ENCODE measurements at regions not wholly inside any gene's neighbourhood (a gene's known extent, or its start where the extent isn't known, plus 50 kb on each side); places are given as distances from the start of the nearest gene placed in this dataset.

DNA sequence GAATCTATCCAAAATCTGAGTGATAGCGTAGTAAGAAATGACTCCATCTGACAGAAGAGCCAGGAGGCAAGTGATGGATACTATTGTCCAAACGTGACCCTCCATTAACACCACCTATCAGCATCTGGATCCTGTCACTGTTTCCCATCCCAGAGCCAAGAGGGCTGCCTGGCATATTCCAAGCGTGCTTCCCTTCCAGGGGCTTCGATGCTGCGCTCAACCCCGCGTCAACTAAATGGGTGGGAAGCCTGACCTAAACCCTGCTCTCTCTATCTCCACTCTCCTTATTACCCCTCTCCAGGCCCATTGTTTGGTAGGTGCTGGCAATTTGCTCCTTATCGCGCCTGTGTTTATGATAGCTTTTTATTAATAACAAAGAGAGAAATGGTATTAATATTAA lies 83.2 kb downstream of the NR2F2 start:
- DNase-seq (ENCODE audit: low spot score) = no peak
- in situ Hi-C loops (cut with HindIII; ENCODE audit: low sequenced_read_pairs) = no loop called here

GRCh38 chr15:96414875-96415274 lies 84.4 kb downstream of the NR2F2 start:
- DNase-seq (ENCODE audit: low spot score) = no peak
- in situ Hi-C loops (cut with HindIII; ENCODE audit: low sequenced_read_pairs) = no loop called here

DNA sequence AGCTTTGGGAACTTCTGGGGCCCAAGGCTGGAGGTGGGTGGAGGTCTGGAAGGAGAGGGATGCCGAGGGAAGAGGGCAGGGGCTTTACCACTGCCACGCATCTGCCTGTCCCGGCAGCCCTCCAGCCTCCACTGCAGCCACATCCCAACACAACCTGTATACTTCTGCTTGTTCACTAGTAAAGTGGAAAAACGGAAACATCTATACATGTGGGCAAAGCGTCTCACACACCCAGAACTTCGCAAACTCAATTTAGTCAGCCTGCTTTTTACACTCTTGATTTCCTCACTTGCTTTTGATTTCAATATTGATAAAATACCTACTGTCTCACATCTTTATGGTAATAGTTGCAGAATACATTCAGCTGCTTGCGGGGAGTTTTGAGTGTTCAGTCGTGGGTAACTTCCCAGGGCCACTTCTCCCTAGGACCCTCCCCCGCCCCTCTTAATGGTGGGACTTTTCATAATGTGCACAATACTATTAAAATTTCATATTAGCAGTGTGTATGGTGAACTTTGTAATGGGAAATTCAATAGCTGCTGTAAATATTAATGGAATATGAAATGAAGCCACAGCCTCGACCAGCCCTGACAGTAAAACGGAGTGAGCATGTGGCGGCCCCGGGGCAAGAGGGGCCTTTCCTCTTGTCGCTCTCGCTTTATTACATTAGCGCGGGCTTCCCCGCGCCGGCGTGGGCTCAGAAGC lies 85.2 kb downstream of the NR2F2 start:
- in situ Hi-C loops (cut with HindIII; ENCODE audit: low sequenced_read_pairs) = no loop called here
- DNase-seq (ENCODE audit: low spot score) = no peak

GRCh38 chr15:96416218-96416933 lies 85.9 kb downstream of the NR2F2 start:
- no peak for DNase-seq (ENCODE audit: low spot score)
- in situ Hi-C loops (cut with HindIII; ENCODE audit: low sequenced_read_pairs) = no loop called here

DNA sequence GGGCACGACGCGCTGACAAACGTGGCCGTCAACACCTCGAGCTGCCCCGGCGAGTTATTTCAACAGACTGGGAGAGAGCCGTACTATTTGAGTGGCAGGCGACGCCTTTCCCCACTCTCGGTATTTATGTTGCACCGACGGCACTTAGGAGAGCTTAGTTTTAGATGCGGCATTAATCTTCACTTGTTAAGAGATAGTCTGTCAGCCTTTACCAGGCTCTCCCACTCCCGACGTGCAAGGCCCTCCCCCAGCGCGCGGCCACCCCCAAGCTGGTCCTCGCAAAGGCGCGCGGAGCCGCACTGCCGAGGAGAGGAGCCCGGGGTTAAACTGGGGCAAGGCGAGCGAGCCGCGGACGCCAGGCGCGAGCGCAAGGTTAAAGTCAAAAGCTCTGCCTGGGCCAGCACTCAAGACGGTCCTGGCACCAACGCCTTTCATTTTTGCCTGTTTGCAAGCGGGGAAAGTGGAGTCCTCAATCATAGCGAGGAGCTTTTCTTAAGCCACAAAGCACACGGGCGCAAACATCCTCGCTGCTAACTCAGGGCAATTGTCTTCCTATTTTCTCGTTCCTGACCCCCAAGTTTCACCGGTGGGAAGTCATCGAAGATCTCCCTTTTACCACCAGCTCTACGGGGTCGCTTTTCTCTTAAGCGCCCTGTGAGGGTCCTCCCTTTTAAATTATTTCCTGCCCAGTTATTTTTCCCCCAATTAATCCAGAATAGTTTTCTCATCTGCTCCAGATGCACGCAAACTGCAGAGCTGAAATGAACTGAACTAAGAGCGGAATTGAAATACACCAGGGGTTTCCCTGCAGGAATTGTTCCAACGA lies 86.6 kb downstream of the NR2F2 start:
- no peak for DNase-seq (ENCODE audit: low spot score)
- in situ Hi-C loops (cut with HindIII; ENCODE audit: low sequenced_read_pairs) = no loop called here

GRCh38 chr15:96417760-96418130 lies 87.2 kb downstream of the NR2F2 start:
- in situ Hi-C loops (cut with HindIII; ENCODE audit: low sequenced_read_pairs) = no loop called here
- DNase-seq (ENCODE audit: low spot score) = no peak

DNA sequence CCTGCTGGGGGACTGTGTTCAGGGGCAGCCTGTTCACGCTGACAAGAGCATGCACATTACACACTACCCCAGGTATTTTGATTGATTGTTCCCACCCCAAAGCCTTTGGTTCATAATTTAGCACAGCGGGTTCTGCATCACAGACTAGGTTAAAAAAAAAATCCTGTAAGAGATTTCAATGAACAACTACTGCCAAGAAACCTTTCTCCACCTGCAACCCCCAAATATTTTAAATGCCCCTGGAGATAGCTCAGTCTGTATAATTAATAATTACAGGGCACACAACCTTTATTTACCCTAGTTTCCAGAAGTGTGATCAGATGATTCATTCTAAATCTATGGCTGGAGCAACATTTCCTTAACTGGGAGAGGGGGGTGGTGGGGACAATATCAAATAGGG lies 87.6 kb downstream of the NR2F2 start:
- in situ Hi-C loops (cut with HindIII; ENCODE audit: low sequenced_read_pairs) = no loop called here
- no peak for DNase-seq (ENCODE audit: low spot score)

DNA sequence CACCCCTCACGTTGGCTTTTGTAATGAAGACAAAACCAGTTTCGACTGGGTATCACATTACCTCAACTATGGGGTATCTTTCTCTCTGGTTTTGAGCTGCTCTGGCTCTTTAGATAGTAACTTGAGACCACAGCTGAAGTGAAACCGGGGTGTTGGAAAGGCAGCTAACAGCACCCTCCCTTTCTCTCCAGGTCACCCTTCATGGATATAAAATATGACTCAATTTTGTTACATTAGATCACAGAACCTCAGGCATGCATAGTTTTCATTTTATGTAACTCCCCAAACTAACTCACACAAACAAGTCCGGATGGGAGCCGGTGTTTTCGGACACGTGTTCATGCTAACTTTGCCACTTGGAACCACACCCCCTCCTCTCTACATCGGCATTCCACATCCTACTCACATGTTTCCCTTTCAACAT lies 90.7 kb downstream of the NR2F2 start:
- in situ Hi-C loops (cut with HindIII; ENCODE audit: low sequenced_read_pairs) = no loop called here
- no peak for DNase-seq (ENCODE audit: low spot score)

DNA sequence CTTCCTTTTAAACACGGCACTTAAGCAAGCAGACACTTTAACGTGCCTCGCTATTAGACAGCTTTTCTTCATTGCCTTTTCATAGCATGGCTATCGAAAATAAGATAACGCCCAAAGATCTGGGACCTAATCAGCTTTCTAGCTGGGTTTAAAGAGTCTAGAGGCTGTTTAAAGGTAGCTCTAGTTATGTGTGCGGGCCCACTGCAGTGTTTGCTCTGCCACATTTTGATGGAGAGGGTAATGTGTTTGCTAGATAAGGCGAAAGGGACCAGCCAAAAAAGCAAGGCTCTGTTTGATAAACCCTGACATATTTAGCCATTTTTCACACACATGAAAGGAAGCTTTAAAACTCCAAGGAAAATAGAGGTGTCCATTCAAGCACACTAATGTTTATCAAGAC lies 91.6 kb downstream of the NR2F2 start:
- no peak for DNase-seq (ENCODE audit: low spot score)
- in situ Hi-C loops (cut with HindIII; ENCODE audit: low sequenced_read_pairs) = no loop called here

DNA sequence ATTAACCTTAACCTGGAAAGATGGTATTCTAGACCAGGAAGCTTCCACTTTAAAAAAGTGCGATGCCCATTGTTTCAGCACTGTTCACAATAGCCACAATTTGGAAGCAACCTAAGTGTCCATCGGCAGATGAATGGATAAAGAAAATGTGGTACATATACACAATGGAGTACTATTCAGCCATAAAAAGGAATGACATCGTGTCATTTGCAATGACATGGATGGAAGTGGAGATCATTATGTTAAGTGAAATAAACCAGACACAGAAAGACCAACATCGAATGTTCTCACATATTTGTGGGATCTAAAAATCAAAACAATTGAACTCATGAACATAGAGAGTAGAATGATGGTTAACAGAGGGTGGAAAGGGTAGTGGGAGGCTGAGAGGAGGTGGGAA lies 94.2 kb downstream of the NR2F2 start:
- in situ Hi-C loops (cut with HindIII; ENCODE audit: low sequenced_read_pairs) = no loop called here
- DNase-seq (ENCODE audit: low spot score) = no peak

GRCh38 chr15:96428742-96429141 lies 98.2 kb downstream of the NR2F2 start:
- DNase-seq (ENCODE audit: low spot score) = no peak
- in situ Hi-C loops (cut with HindIII; ENCODE audit: low sequenced_read_pairs) = no loop called here

- no peak for DNase-seq (ENCODE audit: low spot score)
- in situ Hi-C loops (cut with HindIII; ENCODE audit: low sequenced_read_pairs) = no loop called here
Measured at GRCh38 chr15:96431786-96432185, 101.3 kb downstream of the NR2F2 start.

GRCh38 chr15:96435022-96435421 lies 104.5 kb downstream of the NR2F2 start:
- no peak for DNase-seq (ENCODE audit: low spot score)
- in situ Hi-C loops (cut with HindIII; ENCODE audit: low sequenced_read_pairs) = no loop called here

- in situ Hi-C loops (cut with HindIII; ENCODE audit: low sequenced_read_pairs) = no loop called here
- DNase-seq (ENCODE audit: low spot score) = no peak
Measured at GRCh38 chr15:96435841-96436240, 105.3 kb downstream of the NR2F2 start.

DNA sequence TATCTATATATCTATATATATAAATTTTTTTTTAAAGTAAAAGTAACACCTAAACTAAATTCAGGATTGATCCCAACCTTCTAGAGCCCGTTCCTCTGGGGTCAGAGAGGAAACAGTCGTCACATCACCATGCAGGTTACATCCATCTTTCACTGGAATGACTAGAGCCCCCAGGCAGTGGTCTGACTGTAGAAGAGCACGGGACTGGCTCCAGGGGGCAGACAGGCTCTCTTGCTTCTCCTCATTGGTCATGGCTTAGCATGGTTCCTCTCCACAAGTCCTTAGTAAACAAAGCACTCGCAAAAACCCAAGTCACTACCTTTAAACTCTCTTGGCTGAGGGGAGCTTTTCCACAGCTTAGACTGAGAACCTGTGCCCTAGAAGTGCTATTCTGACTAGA lies 110.5 kb downstream of the NR2F2 start:
- in situ Hi-C loops (cut with HindIII; ENCODE audit: low sequenced_read_pairs) = no loop called here
- DNase-seq (ENCODE audit: low spot score) = no peak

- in situ Hi-C loops (cut with HindIII; ENCODE audit: low sequenced_read_pairs) = no loop called here
Measured at GRCh38 chr15:96442076-96442475, 111.6 kb downstream of the NR2F2 start.

DNA sequence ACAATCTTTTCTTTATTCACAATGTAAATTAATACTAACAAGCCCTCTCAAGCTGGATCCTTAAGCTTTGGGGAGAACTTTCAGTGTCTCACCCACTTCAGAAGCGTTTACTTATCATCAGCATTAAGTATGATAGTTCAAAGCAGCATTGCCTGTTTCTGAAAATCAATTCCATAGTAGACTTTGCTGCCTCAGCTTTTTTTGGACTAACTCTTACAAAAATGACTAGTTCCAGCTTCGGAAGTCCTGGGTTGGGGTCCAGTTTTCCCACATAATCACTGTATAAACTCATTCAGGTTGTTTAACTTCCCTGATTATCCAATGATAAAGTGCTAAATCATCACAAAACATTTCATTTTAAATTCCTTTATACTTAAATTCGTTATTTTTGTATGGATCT lies 114.4 kb downstream of the NR2F2 start:
- no peak for DNase-seq (ENCODE audit: low spot score)
- in situ Hi-C loops (cut with HindIII; ENCODE audit: low sequenced_read_pairs) = no loop called here

More at GRCh38 chr15:96442076-96442475, 111.6 kb downstream of the NR2F2 start:
- no peak for DNase-seq (ENCODE audit: low spot score)

DNA sequence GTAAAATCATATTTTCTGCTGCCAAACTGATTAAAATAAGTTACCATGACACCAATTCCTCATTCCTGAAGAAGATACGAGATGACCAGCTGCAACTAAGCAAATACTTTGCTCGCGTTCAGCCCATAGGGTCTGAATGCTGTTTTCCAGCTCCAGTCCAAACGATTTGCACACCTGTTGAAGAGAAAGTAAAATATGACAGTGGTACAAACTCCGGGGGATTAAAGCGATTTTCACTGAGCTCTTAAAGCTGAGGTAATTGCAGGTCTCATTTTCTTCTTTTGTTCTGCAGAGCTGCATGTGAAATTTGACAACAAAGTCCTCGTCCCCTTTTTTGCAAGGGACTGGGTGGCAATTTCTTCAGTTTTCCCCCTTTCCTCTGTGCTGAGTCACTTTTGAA lies 118.4 kb downstream of the NR2F2 start:
- in situ Hi-C loops (cut with HindIII; ENCODE audit: low sequenced_read_pairs) = no loop called here
- no peak for DNase-seq (ENCODE audit: low spot score)

DNA sequence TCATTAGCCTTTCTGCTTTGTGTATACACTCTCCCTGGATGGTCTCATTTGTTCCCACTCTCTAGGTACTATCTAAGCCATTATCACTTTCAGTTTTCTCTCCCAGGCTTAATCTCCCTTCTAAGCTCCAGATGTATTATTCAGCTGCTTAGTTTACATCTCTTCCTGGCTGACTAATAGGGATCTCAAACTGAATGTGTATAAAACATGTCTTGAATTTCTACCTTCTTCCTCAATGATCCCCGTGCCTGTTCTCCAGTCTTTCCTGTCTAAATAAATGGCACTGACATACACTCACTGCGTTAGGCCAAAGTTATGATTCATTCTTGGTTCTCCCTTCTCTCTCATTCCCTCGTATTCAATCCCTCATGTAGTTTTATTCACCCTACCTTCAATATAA lies 127.3 kb downstream of the NR2F2 start:
- in situ Hi-C loops (cut with HindIII; ENCODE audit: low sequenced_read_pairs) = no loop called here
- DNase-seq (ENCODE audit: low spot score) = no peak

- in situ Hi-C loops (cut with HindIII; ENCODE audit: low sequenced_read_pairs) = no loop called here
- no peak for DNase-seq (ENCODE audit: low spot score)
Measured at GRCh38 chr15:96460106-96460505, 129.6 kb downstream of the NR2F2 start.
